ENCODE measurements at regions not wholly inside any gene's neighbourhood (a gene's known extent, or its start where the extent isn't known, plus 50 kb on each side); places are given as distances from the start of the nearest gene placed in this dataset.

GRCh38 chr2:12941203-12941602 lies 224.5 kb downstream of the TRIB2 start:
- no peaks in the 10 kb centered on the region for H3K36me3 ChIP-seq (replicated peaks in 1 of 2; ENCODE audit: control insufficient read depth in 1 of 2, insufficient read depth in 2 of 2, low read length in 2 of 2)
- H3K4me2 ChIP-seq (ENCODE audit: low read depth, low read length), result no peak overlapping the region
- in situ Hi-C loops (cut with HindIII; ENCODE audit: extremely low pct_ligation_motif_present, low pct_unique_long_range_greater_than_20kb), result no loop called here
- no peak overlapping the region for H2AFZ ChIP-seq (ENCODE audit: low read length)
- ATAC-seq (peak; percentile 75), DNase-seq (ENCODE audit: low spot score) (no peak), FAIRE-seq (no peak)
- intact Hi-C loops (cut with micrococcal nuclease; ENCODE audit: unreplicated experiment), result no loop called here
- ChIA-PET CTCF (ENCODE audit: low intra/inter-chr PET ratio, low total read pairs) (no interaction called here), POLR2A (no interaction called here)
- H3K4me1 ChIP-seq (ENCODE audit: insufficient read depth, low read length), result no peaks in the 10 kb centered on the region
- no TSS peak for BruUV-seq (replicated peaks)
- H3K9me3 ChIP-seq (ENCODE audit: low read length), result no peaks in the 10 kb centered on the region
- H3K9ac ChIP-seq (ENCODE audit: insufficient read depth, low read depth, low read length), result no peak overlapping the region
- H3K27ac ChIP-seq (ENCODE audit: extremely low read length, insufficient read depth, low read length), result no peak overlapping the region
- H4K20me1 ChIP-seq (ENCODE audit: insufficient read depth, low read length), result no peaks in the 10 kb centered on the region
- no peak overlapping the region for H3K4me3 ChIP-seq (replicated peaks in 1 of 3; ENCODE audit: insufficient read depth in 1 of 3, low read depth in 2 of 3, low read length in 3 of 3)
- H3K27me3 ChIP-seq (ENCODE audit: control insufficient read depth in 1 of 2, insufficient read depth in 2 of 2, low read length in 2 of 2), result no peaks in the 10 kb centered on the region
- no peaks in the 10 kb centered on the region for H3K79me2 ChIP-seq (ENCODE audit: insufficient read depth, low read length)
- TF ChIP-seq ZNF12 (CRISPR knock-in tag; IDR thresholded peaks at IDR 0.05) (no peak), ZNF33A (CRISPR knock-in tag; IDR thresholded peaks at IDR 0.05; ENCODE audit: borderline replicate concordance) (no peak), ZSCAN20 (CRISPR knock-in tag; IDR thresholded peaks at IDR 0.05; ENCODE audit: borderline replicate concordance) (no peak), FOXJ3 (CRISPR knock-in tag; IDR thresholded peaks at IDR 0.05; ENCODE audit: borderline replicate concordance) (no peak), ZNF556 (CRISPR knock-in tag; IDR thresholded peaks at IDR 0.05; ENCODE audit: borderline replicate concordance) (no peak), NR3C1 (CRISPR knock-in tag; IDR thresholded peaks at IDR 0.05) (no peak), MXD4 (CRISPR knock-in tag; IDR thresholded peaks at IDR 0.05) (no peak), ELK4 (CRISPR knock-in tag; IDR thresholded peaks at IDR 0.05; ENCODE audit: borderline replicate concordance) (no peak), SPEN (CRISPR knock-in tag; IDR thresholded peaks at IDR 0.05; ENCODE audit: low read depth) (no peak), ZNF552 (CRISPR knock-in tag; IDR thresholded peaks at IDR 0.05; ENCODE audit: borderline replicate concordance) (no peak), THRA (CRISPR knock-in tag; IDR thresholded peaks at IDR 0.05; ENCODE audit: borderline replicate concordance) (peak; percentile 57; the same call in 1 of the 2 replicates), MAFK (conservative IDR thresholded peaks at IDR 0.05 in 1 of 2, IDR thresholded peaks at IDR 0.05 in 1 of 2; ENCODE audit: low read length in 2 of 2) (no peak), RXRB (CRISPR knock-in tag; IDR thresholded peaks at IDR 0.05; ENCODE audit: borderline replicate concordance) (0 out of 2 replicates have a peak, but pooled peaks have one; percentile 18), CREM (IDR thresholded peaks at IDR 0.05) (no peak), CREM (CRISPR knock-in tag; IDR thresholded peaks at IDR 0.05) (no peak), SALL2 (CRISPR knock-in tag; IDR thresholded peaks at IDR 0.05) (no peak), DR1 (CRISPR knock-in tag; IDR thresholded peaks at IDR 0.05) (no peak), ZNF598 (CRISPR knock-in tag; IDR thresholded peaks at IDR 0.05; ENCODE audit: borderline replicate concordance) (no peak), RBM39 (IDR thresholded peaks at IDR 0.05; ENCODE audit: low read depth, low read length, poor library complexity, severe bottlenecking) (no peak), PAXIP1 (CRISPR knock-in tag; conservative IDR thresholded peaks at IDR 0.05) (0 out of 2 replicates have a peak, but pooled peaks have one; percentile 22), SMARCE1 (IDR thresholded peaks at IDR 0.05; ENCODE audit: borderline replicate concordance) (no peak), ZNF282 (IDR thresholded peaks at IDR 0.05; ENCODE audit: partially characterized antibody) (no peak)

Data from HepG2 (cell line).